DND-41 (cell line): ENCODE measurements at regions not wholly inside any gene's neighbourhood (a gene's known extent, or its start where the extent isn't known, plus 50 kb on each side); places are given as distances from the start of the nearest gene placed in this dataset.

ENCODE experiments used
- EZH2 ChIP-seq: IDR thresholded peaks from 3 replicates; pipeline ENCODE4 v1.6.1; 2012; ENCODE audit warnings: borderline replicate concordance, low read depth, mild to moderate bottlenecking, moderate library complexity, low read length, inconsistent platforms; ENCODE audit not compliant: severe bottlenecking
- TF ChIP-seq, protein P1 (sequence below): IDR thresholded peaks from 2 replicates; pipeline ENCODE4 v1.5.1; 2012; ENCODE audit warnings: borderline replicate concordance, low read length, moderate library complexity, mild to moderate bottlenecking; ENCODE audit not compliant: poor library complexity, severe bottlenecking; ENCODE audit errors: extremely low read depth

DNA sequence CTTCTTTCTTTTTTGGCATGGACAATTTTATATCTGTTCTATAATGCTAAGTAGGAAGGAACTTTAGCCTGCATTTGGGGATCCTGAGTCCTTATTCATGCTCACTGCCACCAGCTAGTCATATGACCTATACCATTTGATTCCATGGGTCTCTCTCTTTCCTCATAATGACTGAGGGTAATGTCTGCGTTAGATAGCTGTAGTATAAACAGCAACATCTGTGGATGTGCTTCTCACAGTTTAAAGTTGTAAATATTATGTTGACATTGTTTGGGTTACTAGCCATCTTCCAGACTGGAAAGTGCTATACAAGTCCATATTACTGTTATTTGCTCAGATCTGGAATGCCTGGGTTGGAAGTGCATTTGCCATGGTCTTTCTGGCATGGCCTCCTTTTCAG lies 274.9 kb upstream of the SEMA6D start:
- TF ChIP-seq, protein P1, sequence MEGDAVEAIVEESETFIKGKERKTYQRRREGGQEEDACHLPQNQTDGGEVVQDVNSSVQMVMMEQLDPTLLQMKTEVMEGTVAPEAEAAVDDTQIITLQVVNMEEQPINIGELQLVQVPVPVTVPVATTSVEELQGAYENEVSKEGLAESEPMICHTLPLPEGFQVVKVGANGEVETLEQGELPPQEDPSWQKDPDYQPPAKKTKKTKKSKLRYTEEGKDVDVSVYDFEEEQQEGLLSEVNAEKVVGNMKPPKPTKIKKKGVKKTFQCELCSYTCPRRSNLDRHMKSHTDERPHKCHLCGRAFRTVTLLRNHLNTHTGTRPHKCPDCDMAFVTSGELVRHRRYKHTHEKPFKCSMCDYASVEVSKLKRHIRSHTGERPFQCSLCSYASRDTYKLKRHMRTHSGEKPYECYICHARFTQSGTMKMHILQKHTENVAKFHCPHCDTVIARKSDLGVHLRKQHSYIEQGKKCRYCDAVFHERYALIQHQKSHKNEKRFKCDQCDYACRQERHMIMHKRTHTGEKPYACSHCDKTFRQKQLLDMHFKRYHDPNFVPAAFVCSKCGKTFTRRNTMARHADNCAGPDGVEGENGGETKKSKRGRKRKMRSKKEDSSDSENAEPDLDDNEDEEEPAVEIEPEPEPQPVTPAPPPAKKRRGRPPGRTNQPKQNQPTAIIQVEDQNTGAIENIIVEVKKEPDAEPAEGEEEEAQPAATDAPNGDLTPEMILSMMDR: no peak
- no peak for TF ChIP-seq EZH2
